ENCODE measurements at regions not wholly inside any gene's neighbourhood (a gene's known extent, or its start where the extent isn't known, plus 50 kb on each side); places are given as distances from the start of the nearest gene placed in this dataset.
"Not testable (repeated sequence)": the region's sequence is repeated elsewhere in the genome, so short reads cannot be mapped to it uniquely, and the experiment has no call there.

DNA sequence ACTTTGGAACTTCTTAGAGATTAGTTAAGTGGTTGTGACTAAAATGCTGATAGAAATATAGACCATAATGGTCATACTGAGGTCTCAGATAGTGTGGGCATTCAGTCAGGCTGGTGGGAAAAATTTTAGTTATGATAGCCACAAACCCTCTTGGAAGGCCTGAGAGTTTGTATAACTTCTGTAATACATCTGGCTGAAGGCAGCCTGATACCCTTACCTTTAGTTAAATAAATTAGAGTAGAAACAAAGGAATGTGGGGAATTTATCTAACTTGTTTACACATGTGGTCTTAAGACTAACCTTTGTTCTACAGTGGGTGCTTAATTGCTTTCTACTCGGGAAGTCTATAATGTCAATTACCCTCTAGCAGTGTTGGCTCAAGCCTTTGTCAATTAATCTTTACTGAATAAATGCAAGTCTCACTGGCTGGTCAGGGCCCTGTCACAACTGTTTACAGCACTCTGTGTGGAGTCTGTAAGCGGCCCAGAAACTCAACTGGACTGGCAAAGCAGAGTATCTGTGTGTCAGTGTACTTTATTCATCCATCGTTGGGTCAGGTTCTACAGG lies 184.0 kb downstream of the FBXO4 start:
- TF ChIP-seq, protein P1, sequence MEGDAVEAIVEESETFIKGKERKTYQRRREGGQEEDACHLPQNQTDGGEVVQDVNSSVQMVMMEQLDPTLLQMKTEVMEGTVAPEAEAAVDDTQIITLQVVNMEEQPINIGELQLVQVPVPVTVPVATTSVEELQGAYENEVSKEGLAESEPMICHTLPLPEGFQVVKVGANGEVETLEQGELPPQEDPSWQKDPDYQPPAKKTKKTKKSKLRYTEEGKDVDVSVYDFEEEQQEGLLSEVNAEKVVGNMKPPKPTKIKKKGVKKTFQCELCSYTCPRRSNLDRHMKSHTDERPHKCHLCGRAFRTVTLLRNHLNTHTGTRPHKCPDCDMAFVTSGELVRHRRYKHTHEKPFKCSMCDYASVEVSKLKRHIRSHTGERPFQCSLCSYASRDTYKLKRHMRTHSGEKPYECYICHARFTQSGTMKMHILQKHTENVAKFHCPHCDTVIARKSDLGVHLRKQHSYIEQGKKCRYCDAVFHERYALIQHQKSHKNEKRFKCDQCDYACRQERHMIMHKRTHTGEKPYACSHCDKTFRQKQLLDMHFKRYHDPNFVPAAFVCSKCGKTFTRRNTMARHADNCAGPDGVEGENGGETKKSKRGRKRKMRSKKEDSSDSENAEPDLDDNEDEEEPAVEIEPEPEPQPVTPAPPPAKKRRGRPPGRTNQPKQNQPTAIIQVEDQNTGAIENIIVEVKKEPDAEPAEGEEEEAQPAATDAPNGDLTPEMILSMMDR (IDR thresholded peaks at IDR 0.05; ENCODE audit: borderline replicate concordance): no peak
- intact Hi-C loops (cut with micrococcal nuclease): no loop called here
- no peaks in the 10 kb centered on the region for H3K36me3 ChIP-seq
- no peak overlapping the region for H3K4me3 ChIP-seq
- DNase-seq: no peak
- H3K27ac ChIP-seq (replicated peaks): no peak overlapping the region
- H3K9me3 ChIP-seq (replicated peaks): peaks cover 27% of the 10 kb centered on the region
- H3K27me3 ChIP-seq (ENCODE audit: low read depth): no peaks in the 10 kb centered on the region
- no peaks in the 10 kb centered on the region for H3K4me1 ChIP-seq

DNA sequence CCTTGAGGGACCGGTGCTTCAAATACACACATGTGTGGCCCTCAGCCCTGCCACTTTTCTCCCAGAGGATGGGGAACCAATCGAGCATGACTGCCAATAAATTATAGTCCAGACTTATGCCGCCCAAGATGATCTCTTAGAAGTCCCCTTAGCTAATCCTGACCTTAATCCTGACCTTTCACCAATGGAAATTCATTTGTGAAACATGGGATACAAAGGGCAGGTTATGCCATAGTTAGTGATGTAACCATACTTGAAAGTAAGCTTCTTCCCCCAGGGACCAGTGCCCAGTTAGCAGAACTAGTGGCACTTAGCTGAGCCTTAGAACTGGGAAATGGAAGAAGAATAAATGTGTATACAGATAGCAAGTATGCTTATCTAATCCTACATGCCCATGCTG lies 190.6 kb downstream of the FBXO4 start:
- intact Hi-C loops (cut with micrococcal nuclease); H3K9me3 ChIP-seq (replicated peaks); H3K27ac ChIP-seq (replicated peaks); DNase-seq; H3K4me3 ChIP-seq; H3K4me1 ChIP-seq; H3K36me3 ChIP-seq; H3K27me3 ChIP-seq (ENCODE audit: low read depth): not testable (repeated sequence)

DNA sequence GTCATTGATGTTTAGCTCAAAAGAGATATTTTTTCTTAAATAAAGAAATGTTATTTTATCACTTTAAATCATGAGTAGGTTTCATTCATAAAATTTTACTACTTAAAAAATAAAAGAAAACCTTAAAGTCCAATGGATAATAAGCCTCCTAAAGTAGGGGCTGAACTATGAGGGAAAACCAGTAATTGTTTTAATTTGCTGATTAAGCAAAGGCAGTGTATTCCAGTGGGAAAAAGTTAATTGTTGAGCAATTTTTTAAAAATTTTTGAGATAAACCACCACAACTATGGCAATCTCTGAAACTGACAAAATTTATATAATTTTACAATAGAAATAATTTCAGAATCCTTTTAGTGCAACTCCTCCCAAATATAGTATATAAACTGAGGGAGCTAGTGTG lies 195.0 kb downstream of the FBXO4 start:
- intact Hi-C loops (cut with micrococcal nuclease): no loop called here
- Histone ChIP-seq H3K27ac (replicated peaks) (no peak overlapping the region), H3K9me3 (replicated peaks) (no peaks in the 10 kb centered on the region), H3K36me3 (no peaks in the 10 kb centered on the region), H3K4me3 (no peak overlapping the region), H3K27me3 (ENCODE audit: low read depth) (no peaks in the 10 kb centered on the region), H3K4me1 (no peaks in the 10 kb centered on the region)
- DNase-seq: no peak
- TF ChIP-seq, protein P1 (IDR thresholded peaks at IDR 0.05; ENCODE audit: borderline replicate concordance): no peak

DNA sequence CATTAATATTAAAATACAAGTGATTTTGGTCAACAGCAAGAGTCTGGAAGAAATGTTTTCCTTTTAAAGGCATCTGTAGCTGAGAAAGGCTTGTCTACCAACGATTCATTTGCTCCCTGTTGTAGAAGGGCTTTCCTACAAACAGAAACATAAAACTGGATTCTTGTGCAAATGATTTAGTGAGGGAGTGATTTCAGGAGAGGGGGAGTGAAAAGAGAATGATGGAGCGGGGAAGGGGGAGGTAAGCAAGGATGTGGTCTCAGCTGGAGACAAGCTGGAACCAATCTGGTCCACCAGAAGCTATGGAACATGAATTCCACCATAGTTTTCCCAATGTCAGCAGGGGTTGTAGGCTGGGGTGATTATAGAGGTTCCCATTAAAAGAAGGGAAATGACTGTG lies 196.3 kb downstream of the FBXO4 start:
- no peak overlapping the region for H3K4me3 ChIP-seq
- no peaks in the 10 kb centered on the region for H3K4me1 ChIP-seq
- H3K9me3 ChIP-seq (replicated peaks): no peaks in the 10 kb centered on the region
- intact Hi-C loops (cut with micrococcal nuclease): no loop called here
- no peak overlapping the region for H3K27ac ChIP-seq (replicated peaks)
- no peak for DNase-seq
- H3K36me3 ChIP-seq: no peaks in the 10 kb centered on the region
- TF ChIP-seq, protein P1 (IDR thresholded peaks at IDR 0.05; ENCODE audit: borderline replicate concordance): no peak
- H3K27me3 ChIP-seq (ENCODE audit: low read depth): peaks cover 4% of the 10 kb centered on the region

DNA sequence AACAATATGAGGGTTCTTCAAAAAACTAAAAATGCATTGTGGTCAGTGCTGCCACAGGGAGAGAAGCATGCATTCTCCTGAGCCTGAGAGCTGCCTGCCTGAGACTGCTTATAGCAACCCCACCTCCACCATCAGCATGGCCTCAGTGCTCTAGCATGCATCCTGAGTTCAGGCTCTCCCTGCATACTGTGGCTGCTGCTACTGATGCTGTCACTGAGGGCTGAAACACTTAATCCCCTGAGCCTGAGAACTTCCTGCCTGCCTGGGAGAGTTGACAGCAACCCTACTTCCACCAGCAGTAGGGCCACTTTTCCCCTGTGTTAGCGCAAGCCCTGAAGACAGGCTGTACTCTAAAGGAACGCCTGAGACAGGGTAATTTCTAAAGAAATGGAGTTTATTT lies 206.0 kb downstream of the FBXO4 start:
- H3K4me1 ChIP-seq: no peaks in the 10 kb centered on the region
- H3K36me3 ChIP-seq: no peaks in the 10 kb centered on the region
- intact Hi-C loops (cut with micrococcal nuclease): no loop called here
- peaks cover 10% of the 10 kb centered on the region for H3K9me3 ChIP-seq (replicated peaks)
- H3K4me3 ChIP-seq: no peak overlapping the region
- no peak for DNase-seq
- H3K27me3 ChIP-seq (ENCODE audit: low read depth): no peaks in the 10 kb centered on the region
- H3K27ac ChIP-seq (replicated peaks): no peak overlapping the region
- TF ChIP-seq, protein P1 (IDR thresholded peaks at IDR 0.05; ENCODE audit: borderline replicate concordance): no peak

DNA sequence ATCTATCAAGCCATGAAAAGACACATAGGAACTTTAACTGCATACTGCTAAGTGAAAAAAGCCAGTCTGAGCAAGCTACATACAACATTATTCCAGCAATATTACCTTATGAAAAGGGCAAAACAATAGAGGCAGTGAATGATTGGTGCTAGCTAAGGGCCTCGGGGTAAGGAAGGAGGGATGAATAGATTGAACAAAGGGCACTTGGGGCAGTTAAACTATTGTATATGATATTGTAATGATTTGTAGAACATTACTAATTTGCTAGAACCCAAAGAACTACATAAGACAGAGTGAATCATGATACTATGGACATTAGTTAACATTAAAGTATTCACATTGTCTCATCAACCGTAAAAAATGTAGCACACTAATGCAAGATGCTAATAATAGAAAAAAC lies 218.3 kb downstream of the FBXO4 start:
- H3K36me3 ChIP-seq: no peaks in the 10 kb centered on the region
- intact Hi-C loops (cut with micrococcal nuclease): no loop called here
- TF ChIP-seq, protein P1 (IDR thresholded peaks at IDR 0.05; ENCODE audit: borderline replicate concordance): no peak
- peaks cover 16% of the 10 kb centered on the region for H3K9me3 ChIP-seq (replicated peaks)
- H3K4me1 ChIP-seq: no peaks in the 10 kb centered on the region
- H3K27ac ChIP-seq (replicated peaks): no peak overlapping the region
- H3K4me3 ChIP-seq: no peak overlapping the region
- no peak for DNase-seq
- H3K27me3 ChIP-seq (ENCODE audit: low read depth): no peaks in the 10 kb centered on the region
